SK-N-SH treated with all-trans-retinoic acid at 6 μM for 48 hours (cell line): ENCODE measurements at regions not wholly inside any gene's neighbourhood (a gene's known extent, or its start where the extent isn't known, plus 50 kb on each side); places are given as distances from the start of the nearest gene placed in this dataset.

ENCODE experiments used
- ESRRG ChIP-seq: fragments of 250-450 bp; sonication (Bioruptor Pico); IDR thresholded peaks from 2 replicates; pipeline ENCODE4 v1.6.1; 2021; ENCODE audit warnings: mild to moderate bottlenecking
- PPARA ChIP-seq: fragments of 250-450 bp; sonication (Bioruptor Pico); IDR thresholded peaks from 2 replicates; pipeline ENCODE4 v1.5.0; 2020; ENCODE audit warnings: mild to moderate bottlenecking, borderline replicate concordance
- RARB ChIP-seq: fragments of 250-450 bp; sonication (Bioruptor Pico); IDR thresholded peaks from 2 replicates; pipeline ENCODE4 v1.8.0; 2021; ENCODE audit warnings: mild to moderate bottlenecking, moderate library complexity
- TCF4 ChIP-seq: fragments of 250-450 bp; sonication (Bioruptor Pico); IDR thresholded peaks from 2 replicates; pipeline ENCODE4 v1.8.0; 2021; ENCODE audit warnings: mild to moderate bottlenecking, moderate library complexity, borderline replicate concordance
- TF ChIP-seq, protein P1 (sequence below): fragments of 250-450 bp; sonication (Bioruptor Pico); IDR thresholded peaks from 2 replicates; pipeline ENCODE4 v1.5.1; 2020; ENCODE audit warnings: low read depth, mild to moderate bottlenecking, moderate library complexity
- TF ChIP-seq, protein P2 (sequence below): fragments of 250-450 bp; sonication (Bioruptor Pico); IDR thresholded peaks from 2 replicates; pipeline ENCODE4 v1.5.1; 2021; ENCODE audit warnings: mild to moderate bottlenecking, moderate library complexity

DNA sequence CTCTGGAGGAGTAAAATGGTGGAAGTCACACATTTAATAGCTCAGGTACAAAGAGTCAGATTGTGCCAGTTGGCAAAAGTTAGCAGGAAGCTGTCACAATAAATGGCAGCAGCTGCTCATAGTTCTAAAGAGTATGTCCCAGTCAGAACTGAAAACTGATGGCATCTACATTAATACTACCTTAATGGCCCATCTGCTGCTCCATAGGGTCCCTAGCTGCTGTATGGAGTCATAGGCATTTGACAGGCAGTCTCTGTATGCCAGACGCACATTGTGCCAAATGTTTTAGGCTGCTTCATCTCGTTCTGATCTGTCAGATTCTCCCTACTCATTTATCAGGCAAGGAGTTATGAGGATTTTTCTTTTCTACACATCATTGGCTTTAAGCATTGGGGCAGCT is 515.8 kb upstream of the ARRDC3 start:
- TF ChIP-seq, protein P1, sequence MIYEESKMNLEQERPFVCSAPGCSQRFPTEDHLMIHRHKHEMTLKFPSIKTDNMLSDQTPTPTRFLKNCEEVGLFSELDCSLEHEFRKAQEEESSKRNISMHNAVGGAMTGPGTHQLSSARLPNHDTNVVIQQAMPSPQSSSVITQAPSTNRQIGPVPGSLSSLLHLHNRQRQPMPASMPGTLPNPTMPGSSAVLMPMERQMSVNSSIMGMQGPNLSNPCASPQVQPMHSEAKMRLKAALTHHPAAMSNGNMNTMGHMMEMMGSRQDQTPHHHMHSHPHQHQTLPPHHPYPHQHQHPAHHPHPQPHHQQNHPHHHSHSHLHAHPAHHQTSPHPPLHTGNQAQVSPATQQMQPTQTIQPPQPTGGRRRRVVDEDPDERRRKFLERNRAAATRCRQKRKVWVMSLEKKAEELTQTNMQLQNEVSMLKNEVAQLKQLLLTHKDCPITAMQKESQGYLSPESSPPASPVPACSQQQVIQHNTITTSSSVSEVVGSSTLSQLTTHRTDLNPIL (CRISPR knock-in tag) = no peak
- TF ChIP-seq TCF4 (CRISPR knock-in tag) = no peak
- no peak for TF ChIP-seq ESRRG
- no peak for TF ChIP-seq RARB (CRISPR knock-in tag)
- TF ChIP-seq, protein P2, sequence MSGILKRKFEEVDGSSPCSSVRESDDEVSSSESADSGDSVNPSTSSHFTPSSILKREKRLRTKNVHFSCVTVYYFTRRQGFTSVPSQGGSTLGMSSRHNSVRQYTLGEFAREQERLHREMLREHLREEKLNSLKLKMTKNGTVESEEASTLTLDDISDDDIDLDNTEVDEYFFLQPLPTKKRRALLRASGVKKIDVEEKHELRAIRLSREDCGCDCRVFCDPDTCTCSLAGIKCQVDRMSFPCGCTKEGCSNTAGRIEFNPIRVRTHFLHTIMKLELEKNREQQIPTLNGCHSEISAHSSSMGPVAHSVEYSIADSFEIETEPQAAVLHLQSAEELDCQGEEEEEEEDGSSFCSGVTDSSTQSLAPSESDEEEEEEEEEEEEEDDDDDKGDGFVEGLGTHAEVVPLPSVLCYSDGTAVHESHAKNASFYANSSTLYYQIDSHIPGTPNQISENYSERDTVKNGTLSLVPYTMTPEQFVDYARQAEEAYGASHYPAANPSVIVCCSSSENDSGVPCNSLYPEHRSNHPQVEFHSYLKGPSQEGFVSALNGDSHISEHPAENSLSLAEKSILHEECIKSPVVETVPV (CRISPR knock-in tag) = no peak
- TF ChIP-seq PPARA (CRISPR knock-in tag) = no peak
